Non-pigmented ciliary epithelial cell (primary cell): ENCODE measurements at regions not wholly inside any gene's neighbourhood (a gene's known extent, or its start where the extent isn't known, plus 50 kb on each side); places are given as distances from the start of the nearest gene placed in this dataset.

Experiments used
- DNase-seq: peaks from one replicate; pipeline ENCODE4 v3.0.0-alpha.2; 2010; ENCODE audit warnings: low read depth

- DNase-seq = no peak
These were observed 1448.0 kb downstream of the AACS start for GRCh38 chr12:126512916-126513913.

DNA sequence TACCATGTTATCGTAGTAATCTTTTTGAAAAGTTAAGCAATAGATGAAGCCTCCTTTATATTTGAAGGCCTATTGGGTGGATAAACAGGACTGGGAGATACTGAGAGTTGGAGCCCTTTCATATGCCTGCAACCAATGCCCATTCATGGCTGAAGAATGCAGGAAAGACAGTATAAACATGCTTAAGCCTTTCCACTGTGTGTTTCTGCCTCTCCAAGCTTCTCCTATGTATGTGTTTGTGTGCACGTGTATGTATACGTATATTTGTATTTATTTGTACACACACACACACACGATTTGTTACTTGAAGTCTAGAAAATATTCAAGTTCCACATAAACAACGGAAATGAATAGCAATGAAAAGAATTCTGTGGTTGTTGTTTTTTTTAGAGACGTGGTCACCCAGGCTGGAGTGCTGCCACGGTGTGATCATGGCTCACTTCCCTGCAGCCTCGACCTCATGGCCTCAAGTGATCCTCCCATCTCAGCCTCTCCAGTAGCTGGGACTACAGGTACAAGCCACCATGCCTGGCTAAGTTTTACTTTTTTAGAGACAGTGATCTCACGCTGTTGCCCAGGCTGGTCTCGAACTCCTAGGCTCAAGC lies 1453.5 kb downstream of the AACS start:
- DNase-seq = peak; percentile 9

DNA sequence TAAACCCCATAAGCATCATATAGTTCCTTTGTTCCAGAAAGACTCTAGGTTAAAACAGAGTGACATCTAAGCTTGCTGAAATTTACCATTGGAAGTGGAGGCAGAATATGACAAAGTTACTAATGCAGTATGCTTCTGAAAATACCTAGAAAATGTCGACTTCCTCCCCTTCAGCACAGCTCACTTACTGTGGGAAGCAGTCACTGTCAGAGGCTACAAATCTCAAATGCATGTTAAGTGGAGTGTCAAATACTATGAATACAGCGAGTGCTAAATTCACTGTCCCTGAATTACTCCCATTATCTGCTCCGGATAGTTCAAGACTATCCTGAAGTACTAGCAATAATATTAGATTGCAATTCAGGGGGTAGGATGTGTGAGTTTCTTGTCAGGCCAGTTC lies 1454.6 kb downstream of the AACS start:
- DNase-seq = no peak

GRCh38 chr12:126523891-126524290 lies 1458.7 kb downstream of the AACS start:
- no peak for DNase-seq

DNA sequence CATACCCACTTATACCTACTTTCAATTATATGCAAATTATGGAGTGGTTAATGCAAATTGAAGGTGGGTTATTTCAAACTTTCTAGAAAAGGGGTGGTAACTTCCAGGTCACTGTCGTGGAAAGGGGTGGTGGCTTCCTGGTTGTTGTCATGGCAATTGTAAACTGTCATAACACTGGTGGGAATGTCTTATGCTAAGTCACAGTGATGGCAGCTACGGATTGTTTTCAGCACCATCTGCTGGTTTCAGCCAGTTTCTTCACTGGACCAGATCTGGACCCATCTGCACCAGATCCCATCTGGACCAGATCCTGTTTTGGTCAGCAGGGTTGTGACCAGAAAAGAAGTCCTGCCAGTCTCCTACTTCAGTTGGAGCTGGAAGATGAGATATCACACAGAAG lies 1469.3 kb downstream of the AACS start:
- no peak for DNase-seq

DNA sequence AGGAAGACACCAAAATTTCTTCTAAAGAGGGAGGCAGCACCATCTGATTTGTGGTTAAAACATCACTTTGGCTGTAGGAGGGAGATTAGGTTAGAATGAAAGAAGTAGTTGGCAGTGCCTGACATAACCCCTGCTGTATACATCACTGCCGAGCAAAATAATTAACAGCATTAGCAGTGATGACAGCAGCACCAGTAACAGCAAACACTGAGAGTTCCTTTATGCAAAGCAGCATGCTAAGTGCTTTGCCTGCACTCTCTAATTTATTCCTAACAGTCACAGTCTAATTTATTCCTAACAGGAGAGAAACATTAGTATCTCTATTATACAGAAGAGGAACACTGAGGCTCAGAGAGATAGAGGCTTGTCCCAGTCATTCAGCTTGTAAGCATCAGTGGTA lies 1469.7 kb downstream of the AACS start:
- no peak for DNase-seq

GRCh38 chr12:126535971-126536370 lies 1470.7 kb downstream of the AACS start:
- no peak for DNase-seq

DNA sequence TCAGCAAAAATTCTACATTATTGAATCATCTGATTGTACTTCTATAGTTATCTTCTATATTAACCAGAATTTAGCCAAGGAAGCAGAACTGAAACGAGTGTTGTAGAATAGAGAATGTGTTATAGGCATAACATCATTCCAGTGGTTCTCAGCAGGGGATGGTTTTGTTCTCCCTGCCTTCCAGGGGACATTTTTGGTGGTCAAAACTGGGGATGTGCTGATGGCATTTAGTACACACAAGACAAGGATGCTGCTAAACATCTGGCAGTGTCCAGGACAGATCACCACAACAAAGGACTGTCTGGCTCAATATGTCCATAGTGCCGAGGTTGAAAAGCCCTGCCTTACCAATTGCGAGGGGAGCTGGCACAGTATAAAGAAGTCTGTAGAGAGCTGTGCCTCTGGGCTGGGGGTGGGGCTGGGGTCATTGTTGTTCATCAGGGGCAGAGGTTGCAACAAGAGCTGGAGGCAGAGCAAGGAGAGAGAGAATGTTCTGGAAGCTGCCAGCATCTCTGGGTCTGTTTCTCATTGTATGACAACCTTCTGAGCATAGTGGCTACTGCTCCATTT lies 1472.8 kb downstream of the AACS start:
- no peak for DNase-seq

GRCh38 chr12:126538888-126539287 lies 1473.7 kb downstream of the AACS start:
- no peak for DNase-seq

DNA sequence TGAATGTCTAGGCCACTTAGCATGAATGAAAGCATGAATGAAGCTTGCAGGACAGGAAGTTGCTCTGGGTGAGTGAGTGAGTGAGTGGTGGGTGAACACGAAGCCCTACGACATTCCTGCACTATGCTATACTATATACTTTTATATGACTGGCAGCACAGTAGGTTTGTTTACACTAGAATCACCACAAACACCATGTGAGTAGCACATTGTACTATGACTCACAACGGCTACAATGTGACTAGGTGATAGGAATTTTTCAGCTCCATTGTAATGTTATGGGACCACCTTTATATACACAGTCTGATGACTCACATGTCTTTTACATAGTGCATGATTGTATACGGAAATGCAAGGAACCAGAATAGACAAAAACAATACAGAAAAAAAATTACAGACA lies 1480.2 kb downstream of the AACS start:
- peak; percentile 4 for DNase-seq

DNA sequence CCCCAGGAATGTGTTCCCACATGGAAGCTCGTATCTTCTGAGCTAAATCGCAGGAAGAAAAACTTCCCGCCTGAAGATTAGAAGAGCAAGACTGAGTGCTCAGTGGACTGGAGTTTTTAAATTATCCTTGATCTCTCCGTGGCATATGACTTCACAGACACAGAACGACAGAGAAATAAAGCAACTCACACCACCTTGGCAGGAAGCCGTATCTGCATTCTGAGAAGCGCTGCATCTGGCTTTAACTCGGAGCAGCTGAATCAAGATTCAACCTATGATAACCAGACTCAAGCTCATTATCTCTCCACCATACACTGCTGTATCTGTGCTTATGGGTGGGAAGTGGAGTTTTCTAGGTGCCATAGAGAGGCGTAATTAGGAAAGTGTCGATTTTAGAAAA lies 1482.7 kb downstream of the AACS start:
- no peak for DNase-seq

GRCh38 chr12:126551869-126552268 lies 1486.6 kb downstream of the AACS start:
- DNase-seq = no peak

DNA sequence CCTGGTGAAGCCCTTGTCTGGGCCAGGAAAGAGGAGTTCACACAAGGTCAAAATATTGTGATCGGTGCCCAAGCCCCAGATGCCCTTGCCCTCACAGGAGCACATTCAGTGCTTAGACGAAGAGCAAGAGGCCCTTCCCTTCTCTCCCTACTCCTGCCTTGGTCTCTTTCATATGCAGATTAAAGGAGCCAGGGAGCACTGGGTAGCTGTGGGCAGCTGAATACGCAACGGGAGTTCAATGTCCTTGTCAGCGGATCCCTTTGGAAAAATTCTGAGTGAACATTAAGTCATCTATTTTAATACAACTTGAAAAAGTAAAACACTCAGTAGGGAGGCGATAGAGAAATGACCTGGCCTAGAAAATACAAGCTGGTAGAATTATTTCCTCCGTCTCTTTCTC lies 1489.4 kb downstream of the AACS start:
- no peak for DNase-seq

GRCh38 chr12:126557659-126558058 lies 1492.4 kb downstream of the AACS start:
- DNase-seq = no peak

- DNase-seq = no peak
These were observed 1493.0 kb downstream of the AACS start for GRCh38 chr12:126558219-126558618.

- DNase-seq = no peak
These were observed 1493.6 kb downstream of the AACS start for GRCh38 chr12:126558810-126559209.

- DNase-seq = no peak
These were observed 1501.8 kb downstream of the AACS start for GRCh38 chr12:126567016-126567415.

DNA sequence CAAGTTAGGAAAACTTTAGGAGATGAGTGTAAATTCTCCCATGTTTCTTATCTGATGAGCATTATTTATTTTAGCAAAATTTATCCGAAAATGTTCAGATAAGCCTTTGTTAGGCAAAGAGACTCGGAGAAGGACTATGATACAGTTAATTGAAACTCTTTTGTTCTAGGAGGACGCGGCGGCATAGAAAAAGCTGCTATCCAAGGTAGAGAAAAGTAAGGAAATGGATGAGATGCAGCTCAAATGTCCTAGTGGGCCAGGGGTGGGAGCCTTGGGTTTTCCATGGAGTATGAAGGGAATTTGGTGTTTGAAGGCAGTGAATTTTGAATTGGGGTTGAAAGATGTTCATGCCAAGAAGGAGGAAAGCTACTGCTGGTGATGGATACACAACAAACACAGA lies 1504.5 kb downstream of the AACS start:
- DNase-seq = no peak

DNA sequence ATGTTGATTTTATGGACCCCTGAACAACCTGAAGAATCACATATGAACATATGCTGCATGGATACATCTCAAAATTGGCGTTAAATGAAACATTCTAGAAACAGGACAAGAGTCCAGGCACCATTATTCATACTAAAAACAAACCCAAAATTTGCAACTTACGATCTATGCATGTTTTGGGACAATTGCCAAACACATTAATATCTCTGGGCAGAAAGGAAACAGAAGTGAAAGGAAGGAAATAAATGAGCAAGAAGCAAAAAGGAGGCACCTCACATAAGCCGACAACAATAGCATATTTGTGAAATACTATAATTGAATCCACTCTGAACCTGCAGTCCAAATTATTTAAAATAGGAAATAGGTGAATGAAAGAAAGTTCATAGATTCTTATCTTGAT lies 1505.3 kb downstream of the AACS start:
- no peak for DNase-seq

DNA sequence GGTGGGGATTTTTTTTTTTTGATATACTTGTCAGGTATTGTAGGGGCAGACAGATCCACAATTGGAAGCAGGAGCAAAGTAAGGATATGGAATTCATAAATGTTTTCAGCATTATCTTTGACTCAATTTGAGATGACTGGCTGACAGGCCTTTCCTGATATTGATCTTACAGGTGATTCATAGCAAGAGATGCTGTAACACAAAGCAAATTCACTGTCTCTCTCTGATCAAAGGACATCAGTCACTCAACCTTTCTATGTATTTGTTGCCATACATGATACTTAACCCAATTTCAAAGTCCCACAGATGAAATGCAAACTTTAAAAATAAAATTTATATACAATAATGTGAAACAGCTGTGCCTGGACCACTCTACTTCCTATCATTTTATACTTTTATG lies 1506.9 kb downstream of the AACS start:
- DNase-seq = no peak

GRCh38 chr12:126581655-126582054 lies 1516.4 kb downstream of the AACS start:
- DNase-seq = no peak

DNA sequence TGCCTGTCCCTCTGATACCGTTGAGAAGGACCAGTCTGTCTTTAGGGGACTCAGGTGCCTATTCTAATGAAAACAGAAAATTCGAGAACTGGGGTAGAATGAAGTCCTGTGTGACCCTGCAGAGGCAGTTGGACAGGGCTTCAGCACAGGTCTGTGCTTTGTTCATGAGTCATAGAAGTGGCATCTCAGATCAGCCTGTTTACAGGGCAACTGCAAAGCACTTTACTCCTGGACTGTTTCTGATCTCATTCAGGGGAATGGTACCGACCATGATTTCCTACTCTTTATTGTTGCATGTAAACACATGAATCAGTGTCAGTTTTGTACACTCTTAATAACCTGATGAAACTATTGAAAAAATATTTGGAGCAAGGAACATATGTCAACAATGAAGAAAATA lies 1517.0 kb downstream of the AACS start:
- DNase-seq = peak; percentile 17

DNA sequence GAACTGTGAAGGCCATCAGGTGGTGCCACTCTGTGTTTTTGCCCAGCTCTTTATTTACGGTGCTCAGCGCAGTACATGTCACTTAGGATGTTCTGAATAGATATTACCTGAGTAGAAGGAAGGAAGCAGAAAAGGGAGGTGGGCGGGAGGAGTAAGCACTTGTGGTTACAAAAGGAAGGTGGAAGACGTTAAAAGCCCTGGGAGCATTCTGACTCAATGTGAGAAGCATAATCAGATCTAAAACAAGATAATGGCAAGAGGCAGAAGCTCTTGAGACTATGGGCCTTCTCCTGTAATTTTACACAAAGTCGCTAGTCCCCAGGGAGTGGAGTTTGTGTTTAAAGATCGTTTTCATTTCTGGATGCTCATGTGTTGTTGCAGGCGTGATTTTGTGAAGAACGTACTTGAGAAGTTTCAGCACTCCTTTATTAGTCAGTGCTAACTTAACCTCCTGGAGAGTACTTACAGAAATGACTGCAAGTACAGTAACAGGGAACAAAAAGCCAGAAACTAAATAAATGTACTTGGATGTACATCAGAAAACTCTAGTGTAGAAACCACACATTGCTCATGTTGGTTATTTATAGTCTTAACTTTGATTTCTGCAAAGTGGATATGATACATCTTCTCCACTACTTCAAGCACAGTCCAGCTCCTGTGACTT lies 1523.5 kb downstream of the AACS start:
- no peak for DNase-seq
